ENCODE measurements at regions not wholly inside any gene's neighbourhood (a gene's known extent, or its start where the extent isn't known, plus 50 kb on each side); places are given as distances from the start of the nearest gene placed in this dataset.
A peak's percentile ranks its signal among the peaks of the same experiment; 100 is the strongest.

DNA sequence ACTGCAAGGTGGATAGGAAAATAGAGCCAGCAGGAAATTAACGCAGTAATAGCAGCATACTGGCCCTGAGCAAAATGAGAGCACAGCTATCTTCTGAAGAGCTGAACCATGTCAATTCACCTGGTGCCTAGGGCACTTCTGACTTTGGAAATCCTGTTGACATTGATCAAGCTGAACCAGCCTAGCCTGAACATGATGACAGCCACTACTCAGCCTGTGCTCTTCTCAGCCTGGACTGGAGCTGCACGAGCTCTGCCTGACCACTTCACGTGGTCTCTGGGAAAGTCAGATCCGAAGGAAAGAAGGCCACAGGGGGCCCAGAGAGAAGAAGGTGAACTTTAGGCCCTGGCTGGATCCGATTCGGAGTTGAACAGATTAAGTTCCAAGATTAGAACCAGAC is 421.9 kb downstream of the LPIN1 start:
- TF ChIP-seq, protein P1, sequence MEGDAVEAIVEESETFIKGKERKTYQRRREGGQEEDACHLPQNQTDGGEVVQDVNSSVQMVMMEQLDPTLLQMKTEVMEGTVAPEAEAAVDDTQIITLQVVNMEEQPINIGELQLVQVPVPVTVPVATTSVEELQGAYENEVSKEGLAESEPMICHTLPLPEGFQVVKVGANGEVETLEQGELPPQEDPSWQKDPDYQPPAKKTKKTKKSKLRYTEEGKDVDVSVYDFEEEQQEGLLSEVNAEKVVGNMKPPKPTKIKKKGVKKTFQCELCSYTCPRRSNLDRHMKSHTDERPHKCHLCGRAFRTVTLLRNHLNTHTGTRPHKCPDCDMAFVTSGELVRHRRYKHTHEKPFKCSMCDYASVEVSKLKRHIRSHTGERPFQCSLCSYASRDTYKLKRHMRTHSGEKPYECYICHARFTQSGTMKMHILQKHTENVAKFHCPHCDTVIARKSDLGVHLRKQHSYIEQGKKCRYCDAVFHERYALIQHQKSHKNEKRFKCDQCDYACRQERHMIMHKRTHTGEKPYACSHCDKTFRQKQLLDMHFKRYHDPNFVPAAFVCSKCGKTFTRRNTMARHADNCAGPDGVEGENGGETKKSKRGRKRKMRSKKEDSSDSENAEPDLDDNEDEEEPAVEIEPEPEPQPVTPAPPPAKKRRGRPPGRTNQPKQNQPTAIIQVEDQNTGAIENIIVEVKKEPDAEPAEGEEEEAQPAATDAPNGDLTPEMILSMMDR (conservative IDR thresholded peaks at IDR 0.05), result no peak
- Mint-ChIP-seq H3K4me1 (ENCODE audit: unreplicated experiment) (peaks cover 47% of the 10 kb centered on the region), H3K36me3 (no peaks in the 10 kb centered on the region), H3K27me3 (no peaks in the 10 kb centered on the region), H3K9me3 (no peaks in the 10 kb centered on the region), H3K27ac (peak overlapping the region; percentile 87), H3K4me3 (no peak overlapping the region)
- DNase-seq (ENCODE audit: extremely low spot score, unreplicated experiment), result no peak

GRCh38 chr2:12168791-12169388 is 422.5 kb downstream of the LPIN1 start:
- H3K4me1 Mint-ChIP-seq (ENCODE audit: unreplicated experiment), result peaks cover 42% of the 10 kb centered on the region
- TF ChIP-seq, protein P1 (conservative IDR thresholded peaks at IDR 0.05), result no peak
- no peaks in the 10 kb centered on the region for H3K36me3 Mint-ChIP-seq
- H3K27ac Mint-ChIP-seq, result peak overlapping the region; percentile 87
- H3K9me3 Mint-ChIP-seq, result no peaks in the 10 kb centered on the region
- H3K4me3 Mint-ChIP-seq, result peak overlapping the region; percentile 8
- no peaks in the 10 kb centered on the region for H3K27me3 Mint-ChIP-seq
- DNase-seq (ENCODE audit: extremely low spot score, unreplicated experiment), result no peak

- Mint-ChIP-seq H3K27ac (peak overlapping the region; percentile 87), H3K4me1 (ENCODE audit: unreplicated experiment) (peaks cover 39% of the 10 kb centered on the region), H3K27me3 (no peaks in the 10 kb centered on the region), H3K4me3 (no peak overlapping the region), H3K36me3 (no peaks in the 10 kb centered on the region), H3K9me3 (no peaks in the 10 kb centered on the region)
- TF ChIP-seq, protein P1 (conservative IDR thresholded peaks at IDR 0.05), result no peak
- DNase-seq (ENCODE audit: extremely low spot score, unreplicated experiment), result no peak
Measured at GRCh38 chr2:12169721-12170120, 423.3 kb downstream of the LPIN1 start.

- Mint-ChIP-seq H3K27me3 (no peaks in the 10 kb centered on the region), H3K4me1 (ENCODE audit: unreplicated experiment) (peaks cover 43% of the 10 kb centered on the region), H3K36me3 (no peaks in the 10 kb centered on the region), H3K9me3 (no peaks in the 10 kb centered on the region), H3K4me3 (no peak overlapping the region), H3K27ac (no peak overlapping the region)
- TF ChIP-seq, protein P1 (conservative IDR thresholded peaks at IDR 0.05), result no peak
- no peak for DNase-seq (ENCODE audit: extremely low spot score, unreplicated experiment)
Measured at GRCh38 chr2:12170121-12170520, 423.7 kb downstream of the LPIN1 start.

- DNase-seq (ENCODE audit: extremely low spot score, unreplicated experiment), result no peak
- Mint-ChIP-seq H3K27me3 (no peaks in the 10 kb centered on the region), H3K36me3 (no peaks in the 10 kb centered on the region), H3K9me3 (no peaks in the 10 kb centered on the region), H3K4me1 (ENCODE audit: unreplicated experiment) (peaks cover 56% of the 10 kb centered on the region), H3K4me3 (no peak overlapping the region), H3K27ac (no peak overlapping the region)
- TF ChIP-seq, protein P1 (conservative IDR thresholded peaks at IDR 0.05), result no peak
Measured at GRCh38 chr2:12173271-12173942, 427.0 kb downstream of the LPIN1 start.
